ENCODE measurements at regions not wholly inside any gene's neighbourhood (a gene's known extent, or its start where the extent isn't known, plus 50 kb on each side); places are given as distances from the start of the nearest gene placed in this dataset.
A peak's percentile ranks its signal among the peaks of the same experiment; 100 is the strongest.
"Not testable (repeated sequence)": the region's sequence is repeated elsewhere in the genome, so short reads cannot be mapped to it uniquely, and the experiment has no call there.

GRCh38 chr2:4979111-4979510 is 713.1 kb upstream of the SOX11 start:
- TF ChIP-seq ZFX (IDR thresholded peaks at IDR 0.05) (no peak), CTCF (conservative IDR thresholded peaks at IDR 0.05) (no peak)
- no peak overlapping the region for H3K27ac ChIP-seq

GRCh38 chr2:4980995-4981394 is 711.2 kb upstream of the SOX11 start:
- TF ChIP-seq ZFX (IDR thresholded peaks at IDR 0.05) (no peak), CTCF (conservative IDR thresholded peaks at IDR 0.05) (no peak)

GRCh38 chr2:4981802-4982409 is 710.3 kb upstream of the SOX11 start:
- no peak for TF ChIP-seq ZFX (IDR thresholded peaks at IDR 0.05)
- TF ChIP-seq CTCF (conservative IDR thresholded peaks at IDR 0.05), result no peak

More at GRCh38 chr2:4980995-4981394, 711.2 kb upstream of the SOX11 start:
- no peak overlapping the region for H3K27ac ChIP-seq

GRCh38 chr2:4988444-4988843 is 703.7 kb upstream of the SOX11 start:
- H3K27ac ChIP-seq, result not testable (repeated sequence)

More at GRCh38 chr2:4981802-4982409, 710.3 kb upstream of the SOX11 start:
- no peak overlapping the region for H3K27ac ChIP-seq

- TF ChIP-seq CTCF (conservative IDR thresholded peaks at IDR 0.05) (peak; percentile 47), ZFX (IDR thresholded peaks at IDR 0.05) (no peak)
Observed at GRCh38 chr2:4992226-4992625, 700.0 kb upstream of the SOX11 start.

GRCh38 chr2:4995466-4995865 is 696.7 kb upstream of the SOX11 start:
- H3K27ac ChIP-seq, result no peak overlapping the region
- TF ChIP-seq ZFX (IDR thresholded peaks at IDR 0.05), result no peak
- no peak for TF ChIP-seq CTCF (conservative IDR thresholded peaks at IDR 0.05)

More at GRCh38 chr2:4992226-4992625, 700.0 kb upstream of the SOX11 start:
- no peak overlapping the region for H3K27ac ChIP-seq

- no peak for TF ChIP-seq CTCF (conservative IDR thresholded peaks at IDR 0.05)
- no peak for TF ChIP-seq ZFX (IDR thresholded peaks at IDR 0.05)
- H3K27ac ChIP-seq, result no peak overlapping the region
Observed at GRCh38 chr2:5007596-5007995, 684.6 kb upstream of the SOX11 start.

- TF ChIP-seq CTCF (conservative IDR thresholded peaks at IDR 0.05) (no peak), ZFX (IDR thresholded peaks at IDR 0.05) (no peak)
- H3K27ac ChIP-seq, result no peak overlapping the region
Observed at GRCh38 chr2:5019324-5019723, 672.9 kb upstream of the SOX11 start.

All from C4-2B (cell line).